Smooth muscle cell (in vitro differentiated cells): ENCODE measurements at regions not wholly inside any gene's neighbourhood (a gene's known extent, or its start where the extent isn't known, plus 50 kb on each side); places are given as distances from the start of the nearest gene placed in this dataset.

Source experiments
- DNase-seq: peaks from one replicate; lab custom pipeline; 2025; ENCODE audit not compliant: unreplicated experiment; lab: John Stamatoyannopoulos, UW
- H2AFZ ChIP-seq: fragments of 200-600 bp; sonication (generic); 2 replicates; pipeline ENCODE4 v1.6.0; 2016; ENCODE audit warnings: antibody characterized with exemption, low read depth, mild to moderate bottlenecking
- H3F3A ChIP-seq: fragments of 200-600 bp; sonication (generic); 2 replicates; pipeline ENCODE4 v1.6.0; 2017; ENCODE audit warnings: antibody characterized with exemption, low read depth
- H3K27ac ChIP-seq: fragments of 200-600 bp; sonication (generic); 2 replicates; pipeline ENCODE4 v1.5.1; 2016; ENCODE audit warnings: low read depth, mild to moderate bottlenecking
- H3K27me3 ChIP-seq: fragments of 200-600 bp; sonication (generic); 2 replicates; pipeline ENCODE4 v1.6.1; 2016; ENCODE audit warnings: low read depth, mild to moderate bottlenecking
- H3K36me3 ChIP-seq: fragments of 200-600 bp; sonication (generic); 2 replicates; pipeline ENCODE4 v1.5.1; 2016; ENCODE audit warnings: low read depth
- H3K4me1 ChIP-seq: fragments of 200-600 bp; sonication (generic); 2 replicates; pipeline ENCODE4 v1.5.1; 2016; ENCODE audit warnings: low read depth
- H3K4me2 ChIP-seq: fragments of 200-600 bp; sonication (generic); 2 replicates; pipeline ENCODE4 v1.6.0; 2016; ENCODE audit warnings: mild to moderate bottlenecking
- H3K4me3 ChIP-seq: fragments of 200-600 bp; sonication (generic); 2 replicates; pipeline ENCODE4 v1.5.1; 2016; ENCODE audit warnings: mild to moderate bottlenecking
- H3K79me2 ChIP-seq: fragments of 200-600 bp; sonication (generic); 2 replicates; pipeline ENCODE4 v1.6.0; 2016; ENCODE audit warnings: low read depth, mild to moderate bottlenecking
- H3K9ac ChIP-seq: fragments of 200-600 bp; sonication (generic); 2 replicates; pipeline ENCODE4 v1.6.0; 2016; ENCODE audit warnings: low read depth
- H3K9me3 ChIP-seq: fragments of 200-600 bp; sonication (generic); replicated peaks from 2 replicates; pipeline ENCODE4 v1.5.1; 2016; ENCODE audit warnings: low read depth
- H4K20me1 ChIP-seq: fragments of 200-600 bp; sonication (generic); 2 replicates; pipeline ENCODE4 v1.6.0; 2016; ENCODE audit warnings: low read depth
- WGBS: methylation state at CpG from one replicate; pipeline ENCODE4 v1.1.7; 2016; ENCODE audit warnings: low lambda C conversion rate; 5-methylcytosine and 5-hydroxymethylcytosine counted together
- TF ChIP-seq, protein P1 (sequence below): fragments of 200-600 bp; sonication (generic); IDR thresholded peaks from 2 replicates; pipeline ENCODE4 v1.5.1; 2017; ENCODE audit warnings: borderline replicate concordance, mild to moderate bottlenecking, antibody characterized with exemption; ENCODE audit not compliant: insufficient read depth, poor library complexity, severe bottlenecking

DNA sequence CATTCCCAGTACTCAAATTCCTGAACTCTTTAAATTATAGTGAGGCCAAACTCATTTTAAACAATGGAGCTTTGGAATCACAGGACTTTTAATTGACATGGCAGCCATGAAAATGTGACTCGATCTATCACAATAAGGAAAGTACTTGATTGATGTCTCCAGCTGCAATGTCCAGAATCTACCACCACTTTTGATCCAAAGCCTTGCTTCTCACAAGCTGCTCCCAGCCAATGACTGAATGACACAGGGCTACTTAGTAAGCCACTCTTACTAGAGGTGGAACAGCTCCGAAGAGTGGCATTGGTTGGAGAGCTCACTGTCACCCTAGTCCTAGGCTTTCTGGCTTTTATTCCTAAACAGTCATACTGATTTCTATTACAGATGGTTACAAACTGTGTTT is 270.1 kb downstream of the IRS1 start:
- Histone ChIP-seq H3K79me2 (no peaks in the 10 kb centered on the region), H3K9ac (no peak overlapping the region), H3K27me3 (no peaks in the 10 kb centered on the region), H2AFZ (no peak overlapping the region), H4K20me1 (no peaks in the 10 kb centered on the region), H3K36me3 (no peaks in the 10 kb centered on the region), H3K9me3 (no peaks in the 10 kb centered on the region), H3K27ac (no peak overlapping the region), H3F3A (peaks cover 2% of the 10 kb centered on the region), H3K4me2 (no peak overlapping the region), H3K4me1 (no peaks in the 10 kb centered on the region), H3K4me3 (no peak overlapping the region)
- 98% methylated on average over 2 of the region's 2 CpGs for WGBS
- TF ChIP-seq, protein P1, sequence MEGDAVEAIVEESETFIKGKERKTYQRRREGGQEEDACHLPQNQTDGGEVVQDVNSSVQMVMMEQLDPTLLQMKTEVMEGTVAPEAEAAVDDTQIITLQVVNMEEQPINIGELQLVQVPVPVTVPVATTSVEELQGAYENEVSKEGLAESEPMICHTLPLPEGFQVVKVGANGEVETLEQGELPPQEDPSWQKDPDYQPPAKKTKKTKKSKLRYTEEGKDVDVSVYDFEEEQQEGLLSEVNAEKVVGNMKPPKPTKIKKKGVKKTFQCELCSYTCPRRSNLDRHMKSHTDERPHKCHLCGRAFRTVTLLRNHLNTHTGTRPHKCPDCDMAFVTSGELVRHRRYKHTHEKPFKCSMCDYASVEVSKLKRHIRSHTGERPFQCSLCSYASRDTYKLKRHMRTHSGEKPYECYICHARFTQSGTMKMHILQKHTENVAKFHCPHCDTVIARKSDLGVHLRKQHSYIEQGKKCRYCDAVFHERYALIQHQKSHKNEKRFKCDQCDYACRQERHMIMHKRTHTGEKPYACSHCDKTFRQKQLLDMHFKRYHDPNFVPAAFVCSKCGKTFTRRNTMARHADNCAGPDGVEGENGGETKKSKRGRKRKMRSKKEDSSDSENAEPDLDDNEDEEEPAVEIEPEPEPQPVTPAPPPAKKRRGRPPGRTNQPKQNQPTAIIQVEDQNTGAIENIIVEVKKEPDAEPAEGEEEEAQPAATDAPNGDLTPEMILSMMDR, result no peak
- DNase-seq, result no peak

GRCh38 chr2:226526716-226527115 is 272.9 kb downstream of the IRS1 start:
- 73% methylated on average over 3 of the region's 3 CpGs for WGBS
- Histone ChIP-seq H2AFZ (peak overlapping the region; percentile 62), H3K27ac (no peak overlapping the region), H3K36me3 (no peaks in the 10 kb centered on the region), H3K9me3 (no peaks in the 10 kb centered on the region), H3K4me1 (no peaks in the 10 kb centered on the region), H3K4me2 (no peak overlapping the region), H4K20me1 (no peaks in the 10 kb centered on the region), H3K79me2 (no peaks in the 10 kb centered on the region), H3K27me3 (no peaks in the 10 kb centered on the region), H3K4me3 (no peak overlapping the region), H3K9ac (no peak overlapping the region), H3F3A (peaks cover 4% of the 10 kb centered on the region)
- TF ChIP-seq, protein P1, result no peak
- DNase-seq, result no peak

GRCh38 chr2:226524381-226524843 is 275.2 kb downstream of the IRS1 start:
- no peaks in the 10 kb centered on the region for H3K79me2 ChIP-seq
- H3F3A ChIP-seq, result peaks cover 4% of the 10 kb centered on the region
- no peaks in the 10 kb centered on the region for H3K4me1 ChIP-seq
- H3K27ac ChIP-seq, result peak overlapping the region; percentile 66
- DNase-seq, result no peak
- H3K27me3 ChIP-seq, result no peaks in the 10 kb centered on the region
- no peaks in the 10 kb centered on the region for H4K20me1 ChIP-seq
- H3K36me3 ChIP-seq, result no peaks in the 10 kb centered on the region
- peak overlapping the region; percentile 22 for H2AFZ ChIP-seq
- H3K9ac ChIP-seq, result no peak overlapping the region
- no peak overlapping the region for H3K4me2 ChIP-seq
- WGBS, result 39% methylated on average over 2 of the region's 2 CpGs
- no peak overlapping the region for H3K4me3 ChIP-seq
- TF ChIP-seq, protein P1, result no peak
- no peaks in the 10 kb centered on the region for H3K9me3 ChIP-seq

DNA sequence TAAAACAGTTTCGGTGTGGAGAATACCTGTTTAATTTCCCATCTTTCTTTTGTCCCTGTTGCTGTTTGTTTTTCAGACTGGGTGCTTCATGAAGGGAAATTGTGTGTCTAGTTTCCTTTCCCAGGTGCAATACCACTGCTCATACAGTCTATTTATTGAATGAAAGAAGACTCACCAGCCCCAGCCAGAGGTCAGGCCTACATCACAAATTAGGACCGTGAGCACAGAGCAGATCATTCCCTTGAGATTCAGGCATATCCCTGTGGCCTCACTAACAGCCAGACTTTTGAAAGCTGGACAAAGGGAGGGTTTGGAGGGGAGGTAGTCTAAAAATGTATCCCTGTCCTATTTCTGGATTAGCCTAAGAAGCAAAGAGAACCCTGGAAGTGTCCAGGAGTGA is 278.9 kb downstream of the IRS1 start:
- Histone ChIP-seq H3K79me2 (no peaks in the 10 kb centered on the region), H3K9me3 (peaks cover 4% of the 10 kb centered on the region), H3F3A (peaks cover 4% of the 10 kb centered on the region), H3K27ac (no peak overlapping the region), H2AFZ (no peak overlapping the region), H3K36me3 (peaks cover 6% of the 10 kb centered on the region), H3K9ac (no peak overlapping the region), H3K27me3 (no peaks in the 10 kb centered on the region), H3K4me2 (no peak overlapping the region), H3K4me3 (no peak overlapping the region), H4K20me1 (no peaks in the 10 kb centered on the region), H3K4me1 (peaks cover 5% of the 10 kb centered on the region)
- no peak for DNase-seq
- 98% methylated on average over 2 of the region's 2 CpGs for WGBS
- TF ChIP-seq, protein P1, result no peak
